GM03348 (cell line): ENCODE measurements at regions not wholly inside any gene's neighbourhood (a gene's known extent, or its start where the extent isn't known, plus 50 kb on each side); places are given as distances from the start of the nearest gene placed in this dataset.
A peak's percentile ranks its signal among the peaks of the same experiment; 100 is the strongest.
"Not testable (repeated sequence)": the region's sequence is repeated elsewhere in the genome, so short reads cannot be mapped to it uniquely, and the experiment has no call there.

Source experiments
- DNase-seq: peaks from one replicate; pipeline ENCODE4 v3.0.0; 2012; ENCODE audit warnings: low spot score

GRCh38 chr5:88615767-88616166 lies 267.2 kb downstream of the MEF2C start:
- not testable (repeated sequence) for DNase-seq

DNA sequence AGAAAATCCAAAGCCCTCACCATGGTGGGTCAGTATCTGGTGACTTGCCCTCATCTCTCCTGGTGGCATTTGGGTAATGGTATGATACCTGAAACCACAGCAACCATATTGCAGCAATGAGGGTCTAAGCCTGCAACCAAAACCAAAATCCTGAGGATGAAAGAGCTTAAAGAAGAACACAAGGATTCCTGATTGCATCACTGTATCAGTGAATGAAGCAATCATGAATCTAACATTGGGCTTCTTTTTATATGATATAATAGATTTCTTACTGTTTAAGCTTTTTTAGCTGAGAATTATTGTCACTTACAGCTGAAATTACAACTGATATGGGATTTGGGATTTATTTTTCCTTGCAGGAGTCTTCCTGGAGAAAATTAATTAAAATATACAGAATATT lies 269.9 kb downstream of the MEF2C start:
- peak; percentile 6 for DNase-seq

DNA sequence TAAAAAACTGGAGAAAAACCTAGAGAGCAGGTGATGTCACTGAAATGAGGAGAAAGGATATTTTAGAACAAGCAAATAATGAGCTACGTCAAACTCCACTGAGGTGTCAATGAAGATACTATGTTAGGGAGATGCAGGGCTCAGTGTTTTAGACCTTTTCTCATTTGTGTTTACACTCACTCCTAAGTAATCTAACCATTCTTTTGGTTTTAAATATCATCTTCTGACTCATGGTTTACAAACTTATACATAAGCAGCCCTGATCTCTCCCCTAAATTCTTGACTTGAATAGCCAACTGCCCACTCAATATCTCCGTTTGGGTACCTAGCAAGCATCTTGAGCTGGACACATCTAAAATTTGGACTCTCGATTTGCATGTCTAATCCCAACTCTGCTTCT lies 272.4 kb downstream of the MEF2C start:
- DNase-seq = no peak

- no peak for DNase-seq
These were observed 275.5 kb downstream of the MEF2C start for GRCh38 chr5:88607492-88607891.

- no peak for DNase-seq
These were observed 276.4 kb downstream of the MEF2C start for GRCh38 chr5:88606626-88607025.

- no peak for DNase-seq
These were observed 276.8 kb downstream of the MEF2C start for GRCh38 chr5:88606173-88606572.

DNA sequence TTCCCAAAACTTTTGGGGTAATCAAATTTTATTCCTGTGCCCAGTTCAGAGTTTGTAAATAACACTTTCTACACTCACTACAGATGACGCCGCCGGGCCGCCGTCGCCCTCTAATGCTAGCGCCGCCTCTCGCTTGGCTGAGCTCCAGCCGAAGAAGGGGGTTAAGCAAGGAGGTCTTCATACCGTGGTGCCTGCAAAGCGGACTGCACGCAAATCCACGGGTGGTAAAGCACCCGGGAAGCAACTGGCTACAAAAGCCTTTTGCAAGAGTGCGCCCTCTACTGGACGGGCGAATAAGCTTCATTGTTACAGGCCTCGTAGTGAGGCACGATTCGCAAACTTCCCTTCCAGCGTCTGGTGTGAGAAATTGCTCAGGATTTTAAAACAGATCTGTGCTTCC lies 280.4 kb downstream of the MEF2C start:
- no peak for DNase-seq

DNA sequence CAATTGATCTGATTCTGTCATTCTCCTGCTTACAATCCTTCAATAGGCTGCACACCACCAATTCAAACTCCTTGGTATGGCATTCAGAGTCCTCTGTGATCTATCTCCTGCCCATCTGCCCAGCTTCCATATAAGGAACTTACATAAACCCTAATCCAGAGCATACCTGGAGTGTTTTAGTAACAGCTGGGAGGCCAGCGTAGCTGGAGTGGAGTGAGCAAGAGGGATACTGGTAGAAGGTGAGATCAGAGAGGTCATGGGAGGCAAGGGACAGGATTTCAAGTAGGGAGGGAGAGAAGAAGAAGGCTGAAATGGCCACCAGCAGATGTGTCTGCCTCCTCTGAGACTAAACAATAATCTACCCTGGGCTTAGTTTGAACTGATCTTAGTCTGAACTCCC lies 288.5 kb downstream of the MEF2C start:
- no peak for DNase-seq

GRCh38 chr5:88588609-88589008 lies 294.4 kb downstream of the MEF2C start:
- DNase-seq = no peak

DNA sequence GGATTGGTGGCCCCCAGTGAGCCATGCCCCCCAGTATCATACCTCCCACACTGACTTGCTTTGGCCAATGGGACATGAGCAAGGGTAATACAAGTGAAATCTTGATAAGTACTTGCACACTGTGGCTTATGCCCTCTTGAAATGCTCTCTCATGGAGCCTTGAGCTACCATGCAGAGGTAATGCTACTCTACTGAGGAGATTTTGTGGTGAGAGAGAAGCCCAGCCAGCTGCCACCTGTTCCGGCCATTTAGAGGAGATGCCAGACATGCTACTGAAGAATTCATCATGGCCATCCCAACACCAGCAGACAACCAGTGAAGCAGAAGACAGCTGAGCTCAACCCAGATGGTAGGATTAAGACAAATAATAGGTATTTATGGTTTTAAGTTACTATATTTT lies 299.5 kb downstream of the MEF2C start:
- no peak for DNase-seq

DNA sequence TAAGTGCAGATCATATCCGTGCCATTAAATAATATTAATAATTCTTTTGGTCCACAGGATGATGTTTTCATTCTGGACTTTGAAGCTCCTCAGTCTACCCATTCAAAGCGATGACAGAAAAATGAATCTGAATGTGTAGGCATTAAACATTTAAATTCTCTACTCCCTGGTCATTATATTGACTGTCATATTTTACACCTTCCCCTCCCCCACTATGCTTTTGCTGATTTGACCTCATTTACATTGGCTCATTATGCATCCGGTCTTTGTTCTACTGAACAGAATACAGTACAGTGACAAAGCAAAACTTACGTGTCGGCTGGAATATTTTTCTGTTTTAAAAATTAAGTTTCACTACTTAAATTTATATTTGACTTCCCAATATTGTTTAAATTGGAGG lies 289.7 kb upstream of the TMEM161B start:
- DNase-seq = no peak

- no peak for DNase-seq
These were observed 289.2 kb upstream of the TMEM161B start for GRCh38 chr5:88557881-88558280.

GRCh38 chr5:88557131-88557530 lies 288.5 kb upstream of the TMEM161B start:
- DNase-seq = no peak

DNA sequence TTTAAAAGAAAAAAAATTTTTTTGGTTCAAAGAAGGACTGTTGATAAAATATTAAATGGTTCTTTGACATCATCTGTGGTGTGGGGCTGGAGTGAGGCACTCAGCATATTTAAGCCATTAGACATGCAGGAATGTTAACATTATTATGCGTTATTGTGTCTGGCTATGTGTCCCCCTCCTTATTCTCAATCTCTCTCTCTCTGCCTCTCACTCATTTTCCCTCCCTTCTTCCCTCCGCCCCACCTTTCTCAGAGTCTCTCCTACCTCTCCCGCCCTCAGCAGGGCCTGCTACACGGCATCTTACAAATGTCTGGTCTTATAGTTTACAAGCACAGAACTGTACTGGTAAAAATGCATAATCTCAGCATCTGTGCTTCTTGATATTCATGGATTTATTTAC lies 287.8 kb upstream of the TMEM161B start:
- no peak for DNase-seq

GRCh38 chr5:88555674-88556073 lies 287.0 kb upstream of the TMEM161B start:
- DNase-seq = no peak

GRCh38 chr5:88553986-88554385 lies 285.3 kb upstream of the TMEM161B start:
- no peak for DNase-seq

GRCh38 chr5:88553136-88553875 lies 284.7 kb upstream of the TMEM161B start:
- DNase-seq = no peak

GRCh38 chr5:88552426-88552825 lies 283.8 kb upstream of the TMEM161B start:
- no peak for DNase-seq

- no peak for DNase-seq
These were observed 283.2 kb upstream of the TMEM161B start for GRCh38 chr5:88551724-88552345.

DNA sequence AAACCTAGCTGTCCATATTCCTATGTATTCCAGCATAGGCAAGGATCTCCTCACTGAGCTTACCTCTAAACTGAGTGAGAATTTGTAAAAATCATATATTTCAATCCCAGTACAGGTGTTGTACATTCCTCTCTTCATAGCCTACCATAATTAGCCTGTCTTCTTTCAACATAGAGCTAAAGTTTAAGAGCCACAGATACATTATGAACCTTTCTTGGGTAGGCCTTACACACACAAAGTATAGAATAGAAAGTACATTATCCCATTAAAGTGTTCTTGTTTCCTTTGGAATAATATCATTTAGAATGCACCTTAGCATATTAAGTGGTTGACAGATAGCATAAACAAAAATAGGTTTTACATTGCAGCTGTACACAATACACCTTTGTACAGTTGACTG lies 282.1 kb upstream of the TMEM161B start:
- DNase-seq = no peak

DNA sequence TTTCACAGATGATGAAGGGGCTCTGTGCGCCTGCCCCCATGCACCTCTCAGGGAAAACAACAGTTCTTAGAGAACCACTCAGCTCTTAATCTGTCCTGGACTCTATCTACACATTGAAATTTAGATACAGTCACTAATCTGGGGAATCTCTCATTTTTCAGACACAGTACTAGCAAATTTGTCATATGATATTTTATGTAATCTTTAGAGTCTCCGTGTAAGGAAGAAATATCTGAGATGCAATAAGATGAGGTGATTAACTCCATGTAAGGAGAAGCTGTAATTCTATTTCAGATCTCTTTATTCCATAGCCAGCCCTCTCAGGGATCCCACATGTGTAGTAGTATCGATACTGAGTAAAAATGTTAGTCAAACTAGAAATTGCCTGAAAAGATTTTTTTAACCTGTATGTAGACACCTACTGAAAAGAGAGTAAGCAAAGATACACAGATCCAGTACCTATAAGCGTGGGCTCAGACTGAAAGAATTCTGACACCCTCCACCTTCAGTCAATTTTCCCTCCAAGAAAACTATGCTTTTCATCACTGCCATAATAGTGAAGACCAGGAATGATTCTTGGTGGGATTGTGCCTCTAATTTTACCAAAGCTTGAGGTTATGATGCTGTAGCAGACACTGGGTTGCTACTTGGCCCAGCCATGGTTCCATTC lies 279.6 kb upstream of the TMEM161B start:
- no peak for DNase-seq

DNA sequence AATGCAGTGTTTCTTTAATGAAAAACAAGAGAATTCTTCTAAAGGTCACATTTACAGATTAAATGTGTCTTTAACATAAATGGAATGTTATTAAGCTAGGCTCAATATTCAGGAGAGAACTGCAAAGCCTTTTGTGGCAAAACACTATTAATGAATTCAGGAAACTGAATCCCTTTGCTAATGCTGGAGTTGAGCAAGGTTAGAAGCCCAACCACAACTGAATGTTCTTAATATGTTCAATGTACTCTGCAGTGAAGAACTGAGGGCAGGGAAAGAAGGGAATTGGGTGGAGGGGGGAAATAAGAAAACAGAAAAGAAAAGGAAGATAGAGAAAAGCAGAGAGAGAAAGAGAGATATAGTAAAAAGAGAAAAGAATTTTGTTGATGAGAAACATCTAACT lies 276.7 kb upstream of the TMEM161B start:
- no peak for DNase-seq

DNA sequence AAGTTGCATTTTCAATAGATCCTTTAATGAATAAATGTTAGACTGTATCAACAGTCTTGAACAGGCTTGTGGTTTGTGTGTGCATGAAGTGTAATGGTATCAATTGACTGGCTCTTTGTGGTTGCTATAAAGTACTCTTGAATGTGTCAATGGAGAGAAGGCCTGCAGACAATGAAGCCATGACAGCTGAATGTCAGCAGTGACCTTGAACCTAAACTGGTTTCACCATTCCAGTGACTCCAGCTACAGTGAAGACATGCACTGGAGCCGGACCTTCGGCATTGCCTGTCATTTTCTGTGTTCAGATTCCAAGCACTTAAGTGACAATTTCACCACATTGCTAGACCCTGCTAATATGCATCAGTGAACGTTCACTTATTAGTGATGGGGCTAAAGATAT lies 276.0 kb upstream of the TMEM161B start:
- DNase-seq = no peak
